ENCODE measurements at regions not wholly inside any gene's neighbourhood (a gene's known extent, or its start where the extent isn't known, plus 50 kb on each side); places are given as distances from the start of the nearest gene placed in this dataset.

GRCh38 chr2:4465671-4466070, 762.3 kb downstream of the DCDC2C start:
- DNase-seq = no peak

GRCh38 chr2:4475618-4476017, 772.2 kb downstream of the DCDC2C start:
- DNase-seq = no peak

- no peak for DNase-seq
Observed at GRCh38 chr2:4483050-4483449, 779.7 kb downstream of the DCDC2C start.

GRCh38 chr2:4486971-4487370, 783.6 kb downstream of the DCDC2C start:
- no peak for DNase-seq

GRCh38 chr2:4499316-4500030, 796.1 kb downstream of the DCDC2C start:
- no peak for DNase-seq

GRCh38 chr2:4501525-4501924, 798.1 kb downstream of the DCDC2C start:
- DNase-seq = no peak

GRCh38 chr2:4502230-4502843, 799.0 kb downstream of the DCDC2C start:
- no peak for DNase-seq

- no peak for DNase-seq
Observed at GRCh38 chr2:4507661-4508060, 804.3 kb downstream of the DCDC2C start.

GRCh38 chr2:4515871-4516761, 812.7 kb downstream of the DCDC2C start:
- DNase-seq = no peak

- no peak for DNase-seq
Observed at GRCh38 chr2:4518596-4518995, 815.2 kb downstream of the DCDC2C start.

GRCh38 chr2:4522498-4523421, 819.4 kb downstream of the DCDC2C start:
- no peak for DNase-seq

- DNase-seq = no peak
Observed at GRCh38 chr2:4527416-4527815, 824.0 kb downstream of the DCDC2C start.

- no peak for DNase-seq
Observed at GRCh38 chr2:4528246-4528645, 824.9 kb downstream of the DCDC2C start.

- DNase-seq = no peak
Observed at GRCh38 chr2:4528773-4529172, 825.4 kb downstream of the DCDC2C start.

GRCh38 chr2:4529738-4530137, 826.4 kb downstream of the DCDC2C start:
- no peak for DNase-seq

- DNase-seq = no peak
Observed at GRCh38 chr2:4530231-4530630, 826.9 kb downstream of the DCDC2C start.

- no peak for DNase-seq
Observed at GRCh38 chr2:4533806-4534205, 830.4 kb downstream of the DCDC2C start.

GRCh38 chr2:4539121-4539520, 835.7 kb downstream of the DCDC2C start:
- no peak for DNase-seq

- DNase-seq = no peak
Observed at GRCh38 chr2:4549666-4550210, 846.4 kb downstream of the DCDC2C start.

GRCh38 chr2:4551691-4552474, 848.5 kb downstream of the DCDC2C start:
- no peak for DNase-seq

All from hypothalamus (tissue), 51 donors.